H1 (cell line): ENCODE measurements at regions not wholly inside any gene's neighbourhood (a gene's known extent, or its start where the extent isn't known, plus 50 kb on each side); places are given as distances from the start of the nearest gene placed in this dataset.

Experiments used
- CTCF ChIA-PET: fragments of 300-600 bp; sonication (Branson Sonifier 250); formaldehyde crosslinking; loops from one replicate; lab custom pipeline; 2021; ENCODE audit not compliant: partially characterized antibody; lab: Charles Lee
- POLR2A ChIA-PET: fragments of 300-600 bp; sonication (Branson Sonifier 250); formaldehyde crosslinking; loops from one replicate; lab custom pipeline; 2021; ENCODE audit warnings: inconsistent platforms; ENCODE audit not compliant: partially characterized antibody; lab: Charles Lee
- DNase-seq, 2 experiments: peaks; one replicate each; pipeline versions ENCODE4 v3.0.0 to v3.0.0-alpha.2; 2010 to 2022; ENCODE audit warnings: low spot score in 2 of 2, low read depth in 1 of 2, mixed read lengths in 1 of 2
- FAIRE-seq: peaks from 2 replicates; lab custom pipeline; 2011; peaks lifted over from hg19 to GRCh38; lab: Jason Lieb, UNC
- H2AFZ ChIP-seq: 2 replicates; pipeline ENCODE4 v1.8.1; 2012; ENCODE audit warnings: low read length, inconsistent platforms
- H2AK5ac ChIP-seq: 2 replicates; pipeline ENCODE4 v1.6.1; 2013; ENCODE audit warnings: low read depth, low read length
- H2BK120ac ChIP-seq: replicated peaks from 2 replicates; pipeline ENCODE3; 2013; ENCODE audit warnings: low read depth, low read length, inconsistent platforms
- H2BK12ac ChIP-seq: 2 replicates; pipeline ENCODE4 v1.6.1; 2013; ENCODE audit warnings: low read depth, low read length
- H2BK15ac ChIP-seq: 2 replicates; pipeline ENCODE4 v1.6.1; 2013; ENCODE audit warnings: low read length
- H2BK20ac ChIP-seq: 2 replicates; pipeline ENCODE4 v1.6.1; 2013; ENCODE audit warnings: low read length
- H2BK5ac ChIP-seq: 2 replicates; pipeline ENCODE4 v1.6.1; 2013; ENCODE audit warnings: low read depth, low read length
- H3K14ac ChIP-seq: 2 replicates; pipeline ENCODE4 v1.6.1; 2013; ENCODE audit warnings: inconsistent platforms; ENCODE audit not compliant: insufficient read length
- H3K18ac ChIP-seq: 2 replicates; pipeline ENCODE4 v1.6.1; 2013; ENCODE audit warnings: low read length; ENCODE audit errors: extremely low read depth
- H3K23ac ChIP-seq: 2 replicates; pipeline ENCODE4 v1.6.1; 2013; ENCODE audit warnings: inconsistent platforms; ENCODE audit not compliant: insufficient read length
- H3K23me2 ChIP-seq: 2 replicates; pipeline ENCODE4 v1.6.1; 2013; ENCODE audit warnings: low read depth, low read length
- H3K27ac ChIP-seq: 2 replicates; pipeline ENCODE4 v1.6.1; 2011; ENCODE audit warnings: low read depth, low read length, inconsistent platforms
- H3K27me3 ChIP-seq, 4 experiments: replicated peaks in 1 of 4; 1 replicate in 1 of 4; 2 replicates in 3 of 4; pipeline versions ENCODE4 v1.6.1 to v1.8.1; 2011 to 2013; ENCODE audit warnings: low read length in 3 of 4, mild to moderate bottlenecking in 3 of 4, inconsistent platforms in 2 of 4, mixed read lengths in 2 of 4, moderate library complexity in 1 of 4; ENCODE audit not compliant: control insufficient read depth in 3 of 4, insufficient read depth in 3 of 4; ENCODE audit errors: extremely low read depth in 1 of 4
- H3K36me3 ChIP-seq, 4 experiments: 2 replicates each; pipeline versions ENCODE4 v1.6.1 to v1.8.1; 2011 to 2013; ENCODE audit warnings: mild to moderate bottlenecking in 4 of 4, low read length in 3 of 4, moderate library complexity in 2 of 4, control low read depth in 1 of 4, inconsistent platforms in 1 of 4; ENCODE audit not compliant: insufficient read depth in 4 of 4, control insufficient read depth in 2 of 4
- H3K4ac ChIP-seq: replicated peaks from 2 replicates; pipeline ENCODE3; 2013; ENCODE audit warnings: low read length, low read depth, mixed read lengths, inconsistent platforms; ENCODE audit not compliant: insufficient read length
- H3K4me1 ChIP-seq, 4 experiments: replicated peaks in 1 of 4; 1 replicate in 1 of 4; 2 replicates in 3 of 4; pipeline versions ENCODE4 v1.6.1 to v1.8.1; 2011 to 2013; ENCODE audit warnings: low read length in 3 of 4, inconsistent platforms in 2 of 4, mixed read lengths in 1 of 4; ENCODE audit not compliant: insufficient read depth in 4 of 4, control insufficient read depth in 3 of 4
- H3K4me2 ChIP-seq, 2 experiments: 2 replicates each; pipeline versions ENCODE4 v1.6.1 to v1.8.1; 2011 to 2013; ENCODE audit warnings: low read depth in 2 of 2, low read length in 2 of 2, control low read depth in 1 of 2, inconsistent platforms in 1 of 2, mild to moderate bottlenecking in 1 of 2; ENCODE audit not compliant: insufficient read depth in 1 of 2
- H3K4me3 ChIP-seq, 4 experiments: fragments of 200-600, 300-600 bp in 1 of 4; sonication (generic), shearing (Covaris generic), sonication (Bioruptor Twin) in 1 of 4; 2 replicates each; pipeline versions ENCODE4 v1.5.1 to v1.8.1; 2011 to 2016; ENCODE audit warnings: low read length in 4 of 4, low read depth in 3 of 4, control low read depth in 2 of 4, inconsistent platforms in 2 of 4, mild to moderate bottlenecking in 2 of 4, mixed read lengths in 1 of 4, moderate library complexity in 1 of 4; ENCODE audit not compliant: insufficient read depth in 2 of 4; ENCODE audit errors: extremely low read depth in 1 of 4
- H3K56ac ChIP-seq: replicated peaks from 2 replicates; pipeline ENCODE3; 2013; ENCODE audit warnings: low read depth, mild to moderate bottlenecking, mixed read lengths, low read length, inconsistent platforms; ENCODE audit not compliant: insufficient read length
- H3K79me1 ChIP-seq: 2 replicates; pipeline ENCODE4 v1.6.1; 2013; ENCODE audit warnings: low read depth, low read length, control low read depth
- H3K79me2 ChIP-seq, 2 experiments: 2 replicates each; pipeline versions ENCODE4 v1.6.1 to v1.8.1; 2012 to 2013; ENCODE audit warnings: low read length in 2 of 2, mild to moderate bottlenecking in 2 of 2, inconsistent platforms in 1 of 2; ENCODE audit not compliant: insufficient read depth in 2 of 2, control insufficient read depth in 1 of 2
- H3K9ac ChIP-seq, 4 experiments: replicated peaks in 1 of 4; 1 replicate in 1 of 4; 2 replicates in 3 of 4; pipeline versions ENCODE4 v1.6.1 to v1.8.1; 2011 to 2013; ENCODE audit warnings: low read depth in 3 of 4, low read length in 3 of 4, control low read depth in 2 of 4, mild to moderate bottlenecking in 2 of 4, moderate library complexity in 2 of 4, inconsistent platforms in 1 of 4; ENCODE audit errors: extremely low read depth in 1 of 4
- H3K9me3 ChIP-seq, 2 experiments: 2 replicates each; pipeline versions ENCODE4 v1.6.1 to v1.8.1; 2012 to 2013; ENCODE audit warnings: mild to moderate bottlenecking in 2 of 2, moderate library complexity in 2 of 2, control low read depth in 1 of 2, inconsistent platforms in 1 of 2, low read depth in 1 of 2, low read length in 1 of 2, mixed read lengths in 1 of 2; ENCODE audit not compliant: insufficient read depth in 2 of 2
- H4K20me1 ChIP-seq, 2 experiments: replicated peaks in 1 of 2; 2 replicates each; pipeline versions ENCODE3 to v1.8.1; 2011 to 2013; ENCODE audit warnings: inconsistent platforms in 2 of 2, low read length in 2 of 2, mild to moderate bottlenecking in 1 of 2; ENCODE audit not compliant: insufficient read depth in 2 of 2, control insufficient read depth in 1 of 2
- H4K5ac ChIP-seq: 2 replicates; pipeline ENCODE4 v1.6.1; 2013; ENCODE audit warnings: low read length, low read depth, mixed read lengths, inconsistent platforms; ENCODE audit not compliant: insufficient read length
- H4K8ac ChIP-seq: 2 replicates; pipeline ENCODE4 v1.8.0; 2013; ENCODE audit warnings: mild to moderate bottlenecking, moderate library complexity, low read length, inconsistent platforms; ENCODE audit not compliant: insufficient read depth; ENCODE audit errors: extremely low read depth
- H4K91ac ChIP-seq: replicated peaks from 2 replicates; pipeline ENCODE3; 2013; ENCODE audit warnings: low read length, mixed read lengths, inconsistent platforms; ENCODE audit not compliant: insufficient read length
- EP300 ChIP-seq, 2 experiments: IDR thresholded peaks; 1 replicate in 1 of 2; 2 replicates in 1 of 2; pipeline ENCODE4 v1.6.1; 2011 to 2012; ENCODE audit warnings: low read depth in 2 of 2, low read length in 2 of 2, mild to moderate bottlenecking in 2 of 2, borderline replicate concordance in 1 of 2, inconsistent platforms in 1 of 2, moderate library complexity in 1 of 2
- SRF ChIP-seq: IDR thresholded peaks from 2 replicates; pipeline ENCODE4 v1.6.1; 2011; ENCODE audit warnings: mild to moderate bottlenecking, low read depth, low read length, moderate library complexity
- TBP ChIP-seq: IDR thresholded peaks from 2 replicates; pipeline ENCODE4 v1.6.1; 2011; ENCODE audit warnings: low read depth, low read length, improper control_type of control experiment
- WGBS, 2 experiments: shearing (Covaris generic) in 1 of 2; methylation state at CpG; one replicate each; pipeline versions ENCODE4 v1.1.6 to v1.1.7; 2013 to 2015; ENCODE audit warnings: low lambda C conversion rate in 2 of 2, mixed read lengths in 2 of 2, inconsistent platforms in 1 of 2, low coverage in 1 of 2, missing lambda C conversion rate in 1 of 2; ENCODE audit not compliant: insufficient replicate concordance in 2 of 2, insufficient coverage in 1 of 2, insufficient read length in 1 of 2; ENCODE audit errors: extremely low coverage in 1 of 2, missing lambda C conversion rate in 1 of 2; 5-methylcytosine and 5-hydroxymethylcytosine counted together
- TF ChIP-seq, protein P1 (sequence below), 3 experiments: IDR thresholded peaks; 1 replicate in 2 of 3; 2 replicates in 1 of 3; pipeline versions ENCODE4 v1.5.1 to v1.6.1; 2011; ENCODE audit warnings: low read length in 3 of 3, mild to moderate bottlenecking in 3 of 3, inconsistent platforms in 2 of 3, low read depth in 1 of 3, moderate library complexity in 1 of 3; ENCODE audit not compliant: insufficient read depth in 1 of 3; ENCODE audit errors: control extremely low read depth in 1 of 3

DNA sequence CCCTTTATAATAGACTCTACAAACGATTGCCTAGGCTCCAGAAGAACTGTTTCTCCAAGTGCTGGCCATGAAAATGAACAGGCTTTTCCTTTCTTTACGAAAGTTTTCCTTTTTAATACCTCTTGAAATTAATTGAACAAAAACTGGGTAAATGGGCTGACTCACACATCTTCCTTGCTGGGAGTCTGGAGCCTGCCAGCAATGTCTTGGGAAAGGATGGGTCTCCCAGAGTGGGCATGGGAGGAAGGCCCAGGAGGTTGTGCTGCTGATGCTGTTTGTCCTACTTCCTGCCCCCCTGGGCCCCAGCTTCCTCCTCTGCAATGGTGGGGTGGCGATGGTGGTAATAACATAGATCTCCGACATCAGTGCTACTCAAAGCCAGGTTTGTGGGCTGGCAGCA, 174.1 kb downstream of the RPS24 start:
- no peak overlapping the region for H2AK5ac ChIP-seq
- no peak for DNase-seq
- 78% methylated on average over 4 of the region's 4 CpGs; no CpG with 5 or more reads in 1 of the 2 experiments for WGBS, 2 experiments
- H3K23ac ChIP-seq = no peak overlapping the region
- H3K4me3 ChIP-seq = no peak overlapping the region
- CTCF ChIA-PET = interaction anchor here (1.1 to 3.5 kb wide), 2 partner anchors 160 to 1139 kb away, joined by 3 to 17 read pairs; no protein-coding TSS in a partner anchor
- no peak overlapping the region for H2BK120ac ChIP-seq
- H3K18ac ChIP-seq = no peak overlapping the region
- no peak overlapping the region for H4K91ac ChIP-seq
- H3K36me3 ChIP-seq = no peaks in the 10 kb centered on the region
- H3K79me2 ChIP-seq = no peaks in the 10 kb centered on the region
- no peak overlapping the region for H2BK15ac ChIP-seq
- H3K4me2 ChIP-seq = no peak overlapping the region
- POLR2A ChIA-PET = interaction anchor here (0.8 kb wide), 1 partner anchor 169 kb away, joined by 3 read pairs; no protein-coding TSS in a partner anchor
- no peak overlapping the region for H2AFZ ChIP-seq
- no peak for FAIRE-seq
- no peaks in the 10 kb centered on the region for H3K79me1 ChIP-seq
- H3K27me3 ChIP-seq = no peaks in the 10 kb centered on the region
- no peak overlapping the region for H3K14ac ChIP-seq
- H3K27ac ChIP-seq = no peak overlapping the region
- no peak for TF ChIP-seq SRF
- no peak for TF ChIP-seq EP300 (IDR thresholded peaks at IDR 0.05; ENCODE audit: borderline replicate concordance in 1 of 2, low read depth in 2 of 2, low read length in 2 of 2)
- TF ChIP-seq, protein P1, sequence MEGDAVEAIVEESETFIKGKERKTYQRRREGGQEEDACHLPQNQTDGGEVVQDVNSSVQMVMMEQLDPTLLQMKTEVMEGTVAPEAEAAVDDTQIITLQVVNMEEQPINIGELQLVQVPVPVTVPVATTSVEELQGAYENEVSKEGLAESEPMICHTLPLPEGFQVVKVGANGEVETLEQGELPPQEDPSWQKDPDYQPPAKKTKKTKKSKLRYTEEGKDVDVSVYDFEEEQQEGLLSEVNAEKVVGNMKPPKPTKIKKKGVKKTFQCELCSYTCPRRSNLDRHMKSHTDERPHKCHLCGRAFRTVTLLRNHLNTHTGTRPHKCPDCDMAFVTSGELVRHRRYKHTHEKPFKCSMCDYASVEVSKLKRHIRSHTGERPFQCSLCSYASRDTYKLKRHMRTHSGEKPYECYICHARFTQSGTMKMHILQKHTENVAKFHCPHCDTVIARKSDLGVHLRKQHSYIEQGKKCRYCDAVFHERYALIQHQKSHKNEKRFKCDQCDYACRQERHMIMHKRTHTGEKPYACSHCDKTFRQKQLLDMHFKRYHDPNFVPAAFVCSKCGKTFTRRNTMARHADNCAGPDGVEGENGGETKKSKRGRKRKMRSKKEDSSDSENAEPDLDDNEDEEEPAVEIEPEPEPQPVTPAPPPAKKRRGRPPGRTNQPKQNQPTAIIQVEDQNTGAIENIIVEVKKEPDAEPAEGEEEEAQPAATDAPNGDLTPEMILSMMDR (IDR thresholded peaks at IDR 0.05; ENCODE audit: control extremely low read depth in 1 of 3, insufficient read depth in 1 of 3, low read depth in 1 of 3, low read length in 3 of 3) = no peak
- TF ChIP-seq TBP = no peak
- H3K9ac ChIP-seq = no peak overlapping the region
- H2BK12ac ChIP-seq = no peak overlapping the region
- no peaks in the 10 kb centered on the region for H3K9me3 ChIP-seq
- no peak overlapping the region for H3K4ac ChIP-seq
- H2BK20ac ChIP-seq = no peak overlapping the region
- H3K56ac ChIP-seq = no peak overlapping the region
- no peak overlapping the region for H2BK5ac ChIP-seq
- no peaks in the 10 kb centered on the region for H3K4me1 ChIP-seq
- no peak overlapping the region for H4K5ac ChIP-seq
- no peak overlapping the region for H4K8ac ChIP-seq
- no peaks in the 10 kb centered on the region for H4K20me1 ChIP-seq
- peaks cover 1% of the 10 kb centered on the region; the same call in 1 of the 2 replicates for H3K23me2 ChIP-seq
